Gastroesophageal sphincter (tissue), 3 donors: ENCODE measurements at regions not wholly inside any gene's neighbourhood (a gene's known extent, or its start where the extent isn't known, plus 50 kb on each side); places are given as distances from the start of the nearest gene placed in this dataset.

Experiments
- POLR2A ChIP-seq, 2 donors: fragments of 450-650 bp; IDR thresholded peaks; one replicate each; pipeline ENCODE4 v1.6.1; 2017; ENCODE audit warnings: antibody characterized with exemption in 2 of 2, mild to moderate bottlenecking in 2 of 2, moderate library complexity in 1 of 2
- POLR2AphosphoS5 ChIP-seq: sonication (generic); formaldehyde crosslinking; IDR thresholded peaks from one replicate; pipeline ENCODE4 v1.6.1; 2017; ENCODE audit warnings: antibody characterized with exemption
- TF ChIP-seq, protein P1 (sequence below), 4 experiments: fragments of 200-600 bp in 2 of 4; fragments of 450-650 bp in 2 of 4; sonication (generic) in 1 of 4; IDR thresholded peaks; one replicate each; pipeline ENCODE4 v1.5.1; 2017 to 2019; ENCODE audit warnings: antibody characterized with exemption in 4 of 4, mild to moderate bottlenecking in 2 of 4, moderate library complexity in 2 of 4

DNA sequence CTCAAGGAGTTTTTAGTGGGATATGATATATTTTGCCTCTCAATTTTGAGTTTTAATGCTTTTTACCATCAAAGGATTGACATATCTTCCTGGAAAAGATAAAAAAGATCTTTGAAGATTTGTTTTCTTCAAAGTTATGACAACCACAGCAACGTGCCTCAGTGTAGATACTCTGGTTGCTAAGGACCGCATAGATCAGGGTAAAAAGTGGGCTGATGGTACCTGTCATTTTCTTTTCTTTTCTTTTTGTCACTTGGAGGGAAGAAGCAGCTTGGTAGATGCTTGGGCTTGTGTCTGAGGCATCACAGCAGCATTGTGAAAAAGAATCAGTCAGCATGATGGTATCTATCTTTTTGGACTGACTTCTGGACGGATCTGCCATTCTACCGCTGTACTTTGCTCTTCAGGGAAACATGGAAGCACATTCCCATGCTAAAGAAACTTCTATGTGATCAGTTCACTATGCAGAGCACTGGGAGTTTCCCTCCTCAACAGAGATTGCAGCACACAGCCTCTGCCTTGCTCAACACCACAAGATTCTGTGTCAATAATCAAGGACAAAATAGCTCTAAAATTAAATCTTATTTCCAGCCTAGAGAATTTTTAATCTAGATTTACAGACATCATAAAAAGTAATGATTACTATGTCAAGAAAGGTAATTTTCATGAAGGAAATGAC, 54.8 kb upstream of the SGK1 start:
- TF ChIP-seq POLR2A (IDR thresholded peaks at IDR 0.05) (no peak), POLR2AphosphoS5 (no peak)
- TF ChIP-seq, protein P1, sequence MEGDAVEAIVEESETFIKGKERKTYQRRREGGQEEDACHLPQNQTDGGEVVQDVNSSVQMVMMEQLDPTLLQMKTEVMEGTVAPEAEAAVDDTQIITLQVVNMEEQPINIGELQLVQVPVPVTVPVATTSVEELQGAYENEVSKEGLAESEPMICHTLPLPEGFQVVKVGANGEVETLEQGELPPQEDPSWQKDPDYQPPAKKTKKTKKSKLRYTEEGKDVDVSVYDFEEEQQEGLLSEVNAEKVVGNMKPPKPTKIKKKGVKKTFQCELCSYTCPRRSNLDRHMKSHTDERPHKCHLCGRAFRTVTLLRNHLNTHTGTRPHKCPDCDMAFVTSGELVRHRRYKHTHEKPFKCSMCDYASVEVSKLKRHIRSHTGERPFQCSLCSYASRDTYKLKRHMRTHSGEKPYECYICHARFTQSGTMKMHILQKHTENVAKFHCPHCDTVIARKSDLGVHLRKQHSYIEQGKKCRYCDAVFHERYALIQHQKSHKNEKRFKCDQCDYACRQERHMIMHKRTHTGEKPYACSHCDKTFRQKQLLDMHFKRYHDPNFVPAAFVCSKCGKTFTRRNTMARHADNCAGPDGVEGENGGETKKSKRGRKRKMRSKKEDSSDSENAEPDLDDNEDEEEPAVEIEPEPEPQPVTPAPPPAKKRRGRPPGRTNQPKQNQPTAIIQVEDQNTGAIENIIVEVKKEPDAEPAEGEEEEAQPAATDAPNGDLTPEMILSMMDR (IDR thresholded peaks at IDR 0.05): no peak
